WTC11 (cell line): ENCODE measurements at regions not wholly inside any gene's neighbourhood (a gene's known extent, or its start where the extent isn't known, plus 50 kb on each side); places are given as distances from the start of the nearest gene placed in this dataset.

ENCODE experiments used
- FOXJ3 ChIP-seq: sonication (generic); formaldehyde crosslinking; IDR thresholded peaks from 2 replicates; pipeline ENCODE4 v1.9.0; 2021; ENCODE audit warnings: missing genetic modification reagents, mild to moderate bottlenecking, borderline replicate concordance
- TF ChIP-seq, protein P1 (sequence below): fragments of 200-600 bp; IDR thresholded peaks from 2 replicates; pipeline ENCODE4 v1.8.0; 2022; ENCODE audit warnings: antibody characterized with exemption
- TF ChIP-seq, protein P2 (sequence below): sonication (generic); formaldehyde crosslinking; conservative IDR thresholded peaks from 2 replicates; pipeline ENCODE4 v1.8.1; 2022; ENCODE audit warnings: mild to moderate bottlenecking, missing genetic modification reagents
- TF ChIP-seq, protein P3 (sequence below): sonication (generic); formaldehyde crosslinking; IDR thresholded peaks from 2 replicates; pipeline ENCODE4 v1.8.1; 2023; ENCODE audit warnings: mild to moderate bottlenecking, missing genetic modification reagents
- TF ChIP-seq, protein P4 (sequence below): fragments of 250-450 bp; sonication (Bioruptor Pico); IDR thresholded peaks from 2 replicates; pipeline ENCODE4 v1.9.0; 2021; ENCODE audit warnings: mild to moderate bottlenecking

DNA sequence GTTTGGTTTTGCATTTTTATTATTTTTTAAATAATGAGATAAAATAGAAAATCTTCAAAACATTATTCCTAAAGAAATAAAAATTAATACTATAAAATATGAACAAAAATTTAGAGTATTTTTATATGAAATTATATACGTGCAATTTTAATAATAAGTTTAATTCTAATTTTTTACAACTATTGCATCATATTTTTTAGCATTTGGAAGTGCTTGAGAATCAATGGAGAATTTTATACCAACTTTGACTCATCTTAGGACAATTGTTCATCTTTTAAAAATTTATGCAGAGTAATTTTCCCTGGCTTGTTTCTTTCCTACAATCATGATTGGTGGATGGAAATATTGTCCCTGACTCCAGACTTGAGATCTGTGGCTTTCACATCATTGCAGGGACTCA is 362.5 kb downstream of the MRPL39 start:
- TF ChIP-seq, protein P1, sequence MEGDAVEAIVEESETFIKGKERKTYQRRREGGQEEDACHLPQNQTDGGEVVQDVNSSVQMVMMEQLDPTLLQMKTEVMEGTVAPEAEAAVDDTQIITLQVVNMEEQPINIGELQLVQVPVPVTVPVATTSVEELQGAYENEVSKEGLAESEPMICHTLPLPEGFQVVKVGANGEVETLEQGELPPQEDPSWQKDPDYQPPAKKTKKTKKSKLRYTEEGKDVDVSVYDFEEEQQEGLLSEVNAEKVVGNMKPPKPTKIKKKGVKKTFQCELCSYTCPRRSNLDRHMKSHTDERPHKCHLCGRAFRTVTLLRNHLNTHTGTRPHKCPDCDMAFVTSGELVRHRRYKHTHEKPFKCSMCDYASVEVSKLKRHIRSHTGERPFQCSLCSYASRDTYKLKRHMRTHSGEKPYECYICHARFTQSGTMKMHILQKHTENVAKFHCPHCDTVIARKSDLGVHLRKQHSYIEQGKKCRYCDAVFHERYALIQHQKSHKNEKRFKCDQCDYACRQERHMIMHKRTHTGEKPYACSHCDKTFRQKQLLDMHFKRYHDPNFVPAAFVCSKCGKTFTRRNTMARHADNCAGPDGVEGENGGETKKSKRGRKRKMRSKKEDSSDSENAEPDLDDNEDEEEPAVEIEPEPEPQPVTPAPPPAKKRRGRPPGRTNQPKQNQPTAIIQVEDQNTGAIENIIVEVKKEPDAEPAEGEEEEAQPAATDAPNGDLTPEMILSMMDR: no peak
- TF ChIP-seq, protein P2, sequence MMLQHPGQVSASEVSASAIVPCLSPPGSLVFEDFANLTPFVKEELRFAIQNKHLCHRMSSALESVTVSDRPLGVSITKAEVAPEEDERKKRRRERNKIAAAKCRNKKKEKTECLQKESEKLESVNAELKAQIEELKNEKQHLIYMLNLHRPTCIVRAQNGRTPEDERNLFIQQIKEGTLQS (CRISPR knock-in tag): no peak
- TF ChIP-seq, protein P3, sequence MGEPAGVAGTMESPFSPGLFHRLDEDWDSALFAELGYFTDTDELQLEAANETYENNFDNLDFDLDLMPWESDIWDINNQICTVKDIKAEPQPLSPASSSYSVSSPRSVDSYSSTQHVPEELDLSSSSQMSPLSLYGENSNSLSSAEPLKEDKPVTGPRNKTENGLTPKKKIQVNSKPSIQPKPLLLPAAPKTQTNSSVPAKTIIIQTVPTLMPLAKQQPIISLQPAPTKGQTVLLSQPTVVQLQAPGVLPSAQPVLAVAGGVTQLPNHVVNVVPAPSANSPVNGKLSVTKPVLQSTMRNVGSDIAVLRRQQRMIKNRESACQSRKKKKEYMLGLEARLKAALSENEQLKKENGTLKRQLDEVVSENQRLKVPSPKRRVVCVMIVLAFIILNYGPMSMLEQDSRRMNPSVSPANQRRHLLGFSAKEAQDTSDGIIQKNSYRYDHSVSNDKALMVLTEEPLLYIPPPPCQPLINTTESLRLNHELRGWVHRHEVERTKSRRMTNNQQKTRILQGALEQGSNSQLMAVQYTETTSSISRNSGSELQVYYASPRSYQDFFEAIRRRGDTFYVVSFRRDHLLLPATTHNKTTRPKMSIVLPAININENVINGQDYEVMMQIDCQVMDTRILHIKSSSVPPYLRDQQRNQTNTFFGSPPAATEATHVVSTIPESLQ: no peak
- TF ChIP-seq FOXJ3 (CRISPR knock-in tag): no peak
- TF ChIP-seq, protein P4, sequence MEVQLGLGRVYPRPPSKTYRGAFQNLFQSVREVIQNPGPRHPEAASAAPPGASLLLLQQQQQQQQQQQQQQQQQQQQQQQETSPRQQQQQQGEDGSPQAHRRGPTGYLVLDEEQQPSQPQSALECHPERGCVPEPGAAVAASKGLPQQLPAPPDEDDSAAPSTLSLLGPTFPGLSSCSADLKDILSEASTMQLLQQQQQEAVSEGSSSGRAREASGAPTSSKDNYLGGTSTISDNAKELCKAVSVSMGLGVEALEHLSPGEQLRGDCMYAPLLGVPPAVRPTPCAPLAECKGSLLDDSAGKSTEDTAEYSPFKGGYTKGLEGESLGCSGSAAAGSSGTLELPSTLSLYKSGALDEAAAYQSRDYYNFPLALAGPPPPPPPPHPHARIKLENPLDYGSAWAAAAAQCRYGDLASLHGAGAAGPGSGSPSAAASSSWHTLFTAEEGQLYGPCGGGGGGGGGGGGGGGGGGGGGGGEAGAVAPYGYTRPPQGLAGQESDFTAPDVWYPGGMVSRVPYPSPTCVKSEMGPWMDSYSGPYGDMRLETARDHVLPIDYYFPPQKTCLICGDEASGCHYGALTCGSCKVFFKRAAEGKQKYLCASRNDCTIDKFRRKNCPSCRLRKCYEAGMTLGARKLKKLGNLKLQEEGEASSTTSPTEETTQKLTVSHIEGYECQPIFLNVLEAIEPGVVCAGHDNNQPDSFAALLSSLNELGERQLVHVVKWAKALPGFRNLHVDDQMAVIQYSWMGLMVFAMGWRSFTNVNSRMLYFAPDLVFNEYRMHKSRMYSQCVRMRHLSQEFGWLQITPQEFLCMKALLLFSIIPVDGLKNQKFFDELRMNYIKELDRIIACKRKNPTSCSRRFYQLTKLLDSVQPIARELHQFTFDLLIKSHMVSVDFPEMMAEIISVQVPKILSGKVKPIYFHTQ (CRISPR knock-in tag): no peak
